Activated CD8-positive, alpha-beta memory T cell treated with anti-CD3 and anti-CD28 coated beads, Interleukin-2, amount 10 ng/mL, durations not matched to agents 7 days and 5 days (primary cell): ENCODE measurements at regions not wholly inside any gene's neighbourhood (a gene's known extent, or its start where the extent isn't known, plus 50 kb on each side); places are given as distances from the start of the nearest gene placed in this dataset.

Experiments used
- ATAC-seq: fragments of 150-1000 bp; cut with Tn5 transposase; one replicate; pipeline ENCODE4 v1.10.0; 2021; ENCODE audit warnings: moderate library complexity
- CTCF ChIA-PET: fragments of 350-600 bp; sonication (Branson Sonifier 250); formaldehyde crosslinking; loops from one replicate; lab custom pipeline; 2021; ENCODE audit warnings: antibody characterized with exemption; lab: Charles Lee
- DNase-seq: peaks from one replicate; pipeline ENCODE4 v3.0.0-alpha.2; 2020
- H3K27ac Mint-ChIP-seq: one replicate; pipeline ENCODE4 v1.8.0; 2021; ENCODE audit warnings: mild to moderate bottlenecking, mixed read lengths
- H3K27me3 Mint-ChIP-seq: one replicate; pipeline ENCODE4 v1.8.0; 2021; ENCODE audit warnings: mixed read lengths
- H3K36me3 Mint-ChIP-seq: one replicate; pipeline ENCODE4 v1.8.0; 2021; ENCODE audit warnings: mild to moderate bottlenecking, mixed read lengths
- H3K4me1 Mint-ChIP-seq: one replicate; pipeline ENCODE4 v1.8.0; 2021; ENCODE audit warnings: mixed read lengths
- H3K4me3 Mint-ChIP-seq: one replicate; pipeline ENCODE4 v1.8.0; 2021; ENCODE audit warnings: mild to moderate bottlenecking, moderate library complexity, mixed read lengths
- H3K9me3 Mint-ChIP-seq: one replicate; pipeline ENCODE4 v1.8.0; 2022; ENCODE audit warnings: low read depth, mixed read lengths

- Mint-ChIP-seq H3K27me3 (peaks cover 38% of the 10 kb centered on the region), H3K4me3 (no peak overlapping the region), H3K36me3 (no peaks in the 10 kb centered on the region), H3K4me1 (peaks cover 4% of the 10 kb centered on the region), H3K27ac (no peak overlapping the region), H3K9me3 (no peaks in the 10 kb centered on the region)
- no peak for DNase-seq
- no peak for ATAC-seq
- CTCF ChIA-PET = no interaction called here
Measured at GRCh38 chr12:69073035-69073434, 140.1 kb upstream of the CPM start.

- CTCF ChIA-PET = interaction anchor here (1.0 kb wide), 1 partner anchor 25 kb away, joined by 3 read pairs; no protein-coding TSS in a partner anchor
- H3K27me3 Mint-ChIP-seq = peaks cover 38% of the 10 kb centered on the region
- ATAC-seq (no peak), DNase-seq (no peak)
- H3K9me3 Mint-ChIP-seq = no peaks in the 10 kb centered on the region
- no peaks in the 10 kb centered on the region for H3K4me1 Mint-ChIP-seq
- no peak overlapping the region for H3K4me3 Mint-ChIP-seq
- H3K27ac Mint-ChIP-seq = no peak overlapping the region
- H3K36me3 Mint-ChIP-seq = no peaks in the 10 kb centered on the region
Measured at GRCh38 chr12:69074556-69075349, 141.8 kb upstream of the CPM start.

- ATAC-seq (no peak), DNase-seq (no peak)
- no peaks in the 10 kb centered on the region for H3K36me3 Mint-ChIP-seq
- CTCF ChIA-PET = no interaction called here
- H3K9me3 Mint-ChIP-seq = no peaks in the 10 kb centered on the region
- no peak overlapping the region for H3K4me3 Mint-ChIP-seq
- peaks cover 37% of the 10 kb centered on the region for H3K27me3 Mint-ChIP-seq
- no peaks in the 10 kb centered on the region for H3K4me1 Mint-ChIP-seq
- H3K27ac Mint-ChIP-seq = no peak overlapping the region
Measured at GRCh38 chr12:69083689-69084088, 150.7 kb upstream of the CPM start.

GRCh38 chr12:69084816-69085378 lies 151.9 kb upstream of the CPM start:
- DNase-seq (no peak), ATAC-seq (no peak)
- Mint-ChIP-seq H3K4me3 (no peak overlapping the region), H3K27me3 (peaks cover 45% of the 10 kb centered on the region), H3K9me3 (no peaks in the 10 kb centered on the region), H3K36me3 (no peaks in the 10 kb centered on the region), H3K4me1 (no peaks in the 10 kb centered on the region), H3K27ac (no peak overlapping the region)
- CTCF ChIA-PET = interaction anchor here (1.4 kb wide), 1 partner anchor 27 kb away, joined by 3 read pairs; no protein-coding TSS in a partner anchor

- Mint-ChIP-seq H3K27me3 (peaks cover 54% of the 10 kb centered on the region), H3K36me3 (no peaks in the 10 kb centered on the region), H3K4me3 (no peak overlapping the region), H3K27ac (no peak overlapping the region), H3K4me1 (no peaks in the 10 kb centered on the region), H3K9me3 (no peaks in the 10 kb centered on the region)
- ATAC-seq (no peak), DNase-seq (no peak)
- CTCF ChIA-PET = interaction anchor here (1.4 kb wide), 1 partner anchor 26 kb away, joined by 3 read pairs; no protein-coding TSS in a partner anchor
Measured at GRCh38 chr12:69085852-69086251, 152.9 kb upstream of the CPM start.

GRCh38 chr12:69087986-69088385 lies 151.4 kb upstream of the CPSF6 start:
- CTCF ChIA-PET = no interaction called here
- no peak for ATAC-seq
- H3K4me1 Mint-ChIP-seq = no peaks in the 10 kb centered on the region
- H3K4me3 Mint-ChIP-seq = no peak overlapping the region
- no peaks in the 10 kb centered on the region for H3K9me3 Mint-ChIP-seq
- no peak for DNase-seq
- peaks cover 66% of the 10 kb centered on the region for H3K27me3 Mint-ChIP-seq
- no peak overlapping the region for H3K27ac Mint-ChIP-seq
- no peaks in the 10 kb centered on the region for H3K36me3 Mint-ChIP-seq

- no peak for DNase-seq
- no peaks in the 10 kb centered on the region for H3K9me3 Mint-ChIP-seq
- CTCF ChIA-PET = no interaction called here
Measured at GRCh38 chr12:69090722-69091121, 148.6 kb upstream of the CPSF6 start.

GRCh38 chr12:69091442-69092017 lies 147.8 kb upstream of the CPSF6 start:
- CTCF ChIA-PET = no interaction called here
- no peak for ATAC-seq
- peaks cover 51% of the 10 kb centered on the region for H3K27me3 Mint-ChIP-seq

More at GRCh38 chr12:69090722-69091121, 148.6 kb upstream of the CPSF6 start:
- Mint-ChIP-seq H3K36me3 (no peaks in the 10 kb centered on the region), H3K27ac (no peak overlapping the region), H3K4me3 (no peak overlapping the region), H3K27me3 (peaks cover 57% of the 10 kb centered on the region), H3K4me1 (no peaks in the 10 kb centered on the region)
- ATAC-seq = no peak

GRCh38 chr12:69092137-69092536 lies 147.2 kb upstream of the CPSF6 start:
- Mint-ChIP-seq H3K9me3 (no peaks in the 10 kb centered on the region), H3K27me3 (peaks cover 46% of the 10 kb centered on the region), H3K4me1 (no peaks in the 10 kb centered on the region), H3K36me3 (no peaks in the 10 kb centered on the region), H3K27ac (no peak overlapping the region), H3K4me3 (no peak overlapping the region)
- DNase-seq (no peak), ATAC-seq (no peak)
- CTCF ChIA-PET = no interaction called here

More at GRCh38 chr12:69091442-69092017, 147.8 kb upstream of the CPSF6 start:
- H3K36me3 Mint-ChIP-seq = no peaks in the 10 kb centered on the region
- no peak overlapping the region for H3K27ac Mint-ChIP-seq
- DNase-seq = no peak
- no peak overlapping the region for H3K4me3 Mint-ChIP-seq
- no peaks in the 10 kb centered on the region for H3K4me1 Mint-ChIP-seq
- H3K9me3 Mint-ChIP-seq = no peaks in the 10 kb centered on the region

- CTCF ChIA-PET = interaction anchor here (1.0 kb wide), 2 partner anchors 11 to 149 kb away, joined by 3 read pairs; no protein-coding TSS in a partner anchor
- no peak overlapping the region for H3K27ac Mint-ChIP-seq
Measured at GRCh38 chr12:69094606-69095216, 144.7 kb upstream of the CPSF6 start.

GRCh38 chr12:69095765-69096477 lies 143.4 kb upstream of the CPSF6 start:
- Mint-ChIP-seq H3K9me3 (no peaks in the 10 kb centered on the region), H3K4me1 (no peaks in the 10 kb centered on the region), H3K36me3 (no peaks in the 10 kb centered on the region), H3K27ac (no peak overlapping the region), H3K27me3 (peaks cover 19% of the 10 kb centered on the region), H3K4me3 (no peak overlapping the region)
- ATAC-seq (no peak), DNase-seq (no peak)
- CTCF ChIA-PET = interaction anchor here (1.0 kb wide), 1 partner anchor 150 kb away, joined by 3 read pairs; no protein-coding TSS in a partner anchor

More at GRCh38 chr12:69094606-69095216, 144.7 kb upstream of the CPSF6 start:
- Mint-ChIP-seq H3K36me3 (no peaks in the 10 kb centered on the region), H3K9me3 (no peaks in the 10 kb centered on the region), H3K4me1 (no peaks in the 10 kb centered on the region), H3K27me3 (peaks cover 31% of the 10 kb centered on the region), H3K4me3 (no peak overlapping the region)
- DNase-seq = no peak
- ATAC-seq = no peak

GRCh38 chr12:69096669-69097335 lies 142.6 kb upstream of the CPSF6 start:
- no peak for ATAC-seq
- Mint-ChIP-seq H3K4me3 (no peak overlapping the region), H3K27ac (no peak overlapping the region), H3K27me3 (peaks cover 16% of the 10 kb centered on the region), H3K36me3 (no peaks in the 10 kb centered on the region), H3K9me3 (no peaks in the 10 kb centered on the region), H3K4me1 (no peaks in the 10 kb centered on the region)
- CTCF ChIA-PET = no interaction called here
- DNase-seq = no peak
